Esophagus squamous epithelium (tissue), 5 donors: ENCODE measurements at regions not wholly inside any gene's neighbourhood (a gene's known extent, or its start where the extent isn't known, plus 50 kb on each side); places are given as distances from the start of the nearest gene placed in this dataset.
A peak's percentile ranks its signal among the peaks of the same experiment; 100 is the strongest.

Experiments used
- DNase-seq: peaks from one replicate; lab custom pipeline; 2025; lab: John Stamatoyannopoulos, UW
- H3K27ac ChIP-seq, 4 donors: fragments of 200-600 bp; sonication (generic); one replicate each; pipeline ENCODE4 v1.5.1; 2016 to 2019; ENCODE audit warnings: mild to moderate bottlenecking in 1 of 4
- H3K27me3 ChIP-seq, 4 donors: fragments of 200-600 bp; sonication (generic); 1 replicate in 3 of 4; 2 replicates in 1 of 4; pipeline versions ENCODE4 v1.5.1 to v1.6.0; 2017 to 2021; ENCODE audit warnings: antibody characterized with exemption in 1 of 4
- H3K36me3 ChIP-seq, 3 donors: fragments of 200-600 bp; sonication (generic); one replicate each; pipeline ENCODE4 v1.5.1; 2016 to 2019
- H3K4me1 ChIP-seq, 3 donors: fragments of 200-600 bp; sonication (generic); one replicate each; pipeline ENCODE4 v1.5.1; 2017 to 2019
- H3K4me3 ChIP-seq, 4 donors: fragments of 200-600 bp; sonication (generic); 1 replicate in 3 of 4; 2 replicates in 1 of 4; pipeline ENCODE4 v1.5.1; 2016 to 2019; ENCODE audit warnings: mild to moderate bottlenecking in 2 of 4, moderate library complexity in 1 of 4
- H3K9me3 ChIP-seq, 3 donors: fragments of 200-600 bp; sonication (generic); one replicate each; pipeline ENCODE4 v1.5.1; 2016 to 2019
- CTCF ChIP-seq, 6 experiments: fragments of 450-650 bp in 4 of 6; fragments of 200-600 bp in 2 of 6; sonication (generic) in 2 of 6; IDR thresholded peaks; one replicate each; pipeline ENCODE4 v1.5.1; 2016 to 2019; ENCODE audit warnings: antibody characterized with exemption in 6 of 6, mild to moderate bottlenecking in 4 of 6, moderate library complexity in 4 of 6
- POLR2A ChIP-seq, 4 donors: fragments of 450-650 bp; IDR thresholded peaks; one replicate each; pipeline ENCODE4 v1.6.1; 2017; ENCODE audit warnings: antibody characterized with exemption in 4 of 4, mild to moderate bottlenecking in 4 of 4, moderate library complexity in 3 of 4
- WGBS, 2 donors: methylation state at CpG; one replicate each; pipeline ENCODE4 v1.1.5; 2018; 5-methylcytosine and 5-hydroxymethylcytosine counted together
- intact Hi-C: fragments of 100-400 bp; cut with DNase I; formaldehyde crosslinking; loops from one replicate; pipeline ENCODE4 v1.15.0; 2022
- donor health status: DM: yes; HTN: yes; CAD: no.

GRCh38 chr4:54423066-54423465, 194.0 kb downstream of the PDGFRA start:
- Histone ChIP-seq H3K9me3 (peaks cover 0 to 7% (median 5%) of the 10 kb centered on the region in 3 donors), H3K4me3 (no peak overlapping the region), H3K4me1 (no peaks in the 10 kb centered on the region), H3K36me3 (no peaks in the 10 kb centered on the region), H3K27me3 (peaks cover 0 to 4% (median 0%) of the 10 kb centered on the region in 4 donors), H3K27ac (no peak overlapping the region)
- DNase-seq: no peak
- 44 to 62% methylated on average over 1 of the region's 1 CpG for WGBS, 2 donors
- intact Hi-C loops: no loop called here
- TF ChIP-seq POLR2A (IDR thresholded peaks at IDR 0.05) (no peak), CTCF (IDR thresholded peaks at IDR 0.05) (no peak)

- H3K9me3 ChIP-seq: no peaks in the 10 kb centered on the region
- H3K27me3 ChIP-seq: peaks cover 0 to 3% (median 0%) of the 10 kb centered on the region in 4 donors
- TF ChIP-seq POLR2A (IDR thresholded peaks at IDR 0.05) (no peak), CTCF (IDR thresholded peaks at IDR 0.05) (no peak)
- no peaks in the 10 kb centered on the region for H3K36me3 ChIP-seq
- no peak overlapping the region for H3K4me3 ChIP-seq
- H3K4me1 ChIP-seq: no peaks in the 10 kb centered on the region
- WGBS, 2 donors: 73 to 100% methylated on average over 1 to 2 of the region's 2 CpGs
- H3K27ac ChIP-seq: no peak overlapping the region
- no peak for DNase-seq
- intact Hi-C loops: no loop called here
Measured at GRCh38 chr4:54427826-54428225, 198.7 kb downstream of the PDGFRA start.

GRCh38 chr4:54428940-54429339, 199.8 kb downstream of the PDGFRA start:
- Histone ChIP-seq H3K27me3 (peaks cover 0 to 3% (median 0%) of the 10 kb centered on the region in 4 donors), H3K4me3 (no peak overlapping the region), H3K4me1 (no peaks in the 10 kb centered on the region), H3K27ac (no peak overlapping the region), H3K36me3 (no peaks in the 10 kb centered on the region), H3K9me3 (no peaks in the 10 kb centered on the region)
- whole genome bisulfite sequencing, 2 donors: 61 to 81% methylated on average over 2 of the region's 2 CpGs
- no peak for DNase-seq
- intact Hi-C loops: no loop called here
- TF ChIP-seq CTCF (IDR thresholded peaks at IDR 0.05) (no peak), POLR2A (IDR thresholded peaks at IDR 0.05) (no peak)

DNA sequence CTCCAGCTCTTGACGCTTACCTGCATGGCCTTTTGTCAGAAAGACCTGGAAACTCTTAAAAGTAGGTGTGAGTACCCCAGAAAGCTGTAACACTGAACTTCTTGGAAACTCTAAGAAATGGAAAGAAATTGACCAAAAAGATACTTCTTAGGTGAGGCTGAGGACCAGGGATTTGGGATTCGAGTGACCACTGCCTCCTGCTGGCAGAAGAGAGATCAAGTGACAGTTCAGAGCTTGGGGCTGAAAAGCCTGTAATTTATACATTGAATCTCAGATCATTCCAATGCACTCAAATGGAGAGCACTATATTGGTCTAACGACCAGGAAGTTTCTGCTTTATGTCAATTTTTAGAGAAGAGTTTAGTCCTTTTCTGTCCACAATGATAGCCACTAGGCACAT, 204.6 kb downstream of the PDGFRA start:
- Histone ChIP-seq H3K36me3 (no peaks in the 10 kb centered on the region), H3K9me3 (no peaks in the 10 kb centered on the region), H3K27me3 (peaks cover 0 to 3% (median 0%) of the 10 kb centered on the region in 4 donors), H3K4me1 (no peaks in the 10 kb centered on the region), H3K4me3 (no peak overlapping the region), H3K27ac (no peak overlapping the region)
- no peak for TF ChIP-seq POLR2A (IDR thresholded peaks at IDR 0.05)
- TF ChIP-seq CTCF (IDR thresholded peaks at IDR 0.05): peak in 4 of 6 experiments; percentile 6 to 56 (median 20)
- intact Hi-C loops: no loop called here
- WGBS, 2 donors: 58 to 64% methylated on average over 3 of the region's 3 CpGs
- DNase-seq: no peak

GRCh38 chr4:54439831-54440243, 210.7 kb downstream of the PDGFRA start:
- intact Hi-C loops: no loop called here
- DNase-seq: no peak
- H3K4me1 ChIP-seq: peaks cover 0 to 21% (median 0%) of the 10 kb centered on the region in 3 donors

More at GRCh38 chr4:54439831-54440243, 210.7 kb downstream of the PDGFRA start:
- TF ChIP-seq CTCF (IDR thresholded peaks at IDR 0.05) (no peak), POLR2A (IDR thresholded peaks at IDR 0.05) (no peak)
- Histone ChIP-seq H3K36me3 (no peaks in the 10 kb centered on the region), H3K27ac (peak overlapping the region in 2 of 4 donors; percentile 29 to 53), H3K4me3 (peak overlapping the region in 1 of 4 donors; percentile 26), H3K9me3 (no peaks in the 10 kb centered on the region), H3K27me3 (no peaks in the 10 kb centered on the region)
- WGBS, 2 donors: 37 to 62% methylated on average over 1 to 5 of the region's 6 CpGs
